NCI-H1092 treated with DMSO at 0.1 percent for 48 hours (cell line): ENCODE measurements at regions not wholly inside any gene's neighbourhood (a gene's known extent, or its start where the extent isn't known, plus 50 kb on each side); places are given as distances from the start of the nearest gene placed in this dataset.

Experiments
- DNase-seq: peaks from one replicate; lab custom pipeline; 2025; lab: John Stamatoyannopoulos, UW

- DNase-seq, result no peak
These were observed 72.8 kb upstream of the TMEFF2 start for GRCh38 chr2:192267484-192267883.

GRCh38 chr2:192265751-192266150, 71.0 kb upstream of the TMEFF2 start:
- no peak for DNase-seq

DNA sequence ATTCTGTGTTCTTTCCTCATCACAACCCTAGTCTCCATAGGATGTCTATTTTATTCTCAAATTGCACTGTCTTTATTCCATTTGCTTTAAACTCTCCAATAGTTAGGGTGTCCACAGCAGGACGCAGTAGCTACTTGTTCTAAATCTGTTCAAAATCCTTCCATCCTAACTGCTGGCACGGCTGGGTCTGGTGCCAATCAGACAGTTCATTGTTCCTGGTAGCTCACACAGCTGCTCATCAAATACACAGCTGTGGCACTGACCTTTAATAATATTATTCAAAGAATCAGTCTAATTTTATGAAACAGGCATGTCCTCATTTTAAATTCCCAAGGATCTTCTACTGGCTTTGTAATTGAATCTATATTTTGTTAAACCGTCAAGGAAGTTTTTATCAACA, 59.7 kb upstream of the TMEFF2 start:
- DNase-seq, result no peak

- no peak for DNase-seq
These were observed 59.0 kb upstream of the TMEFF2 start for GRCh38 chr2:192253692-192254091.

DNA sequence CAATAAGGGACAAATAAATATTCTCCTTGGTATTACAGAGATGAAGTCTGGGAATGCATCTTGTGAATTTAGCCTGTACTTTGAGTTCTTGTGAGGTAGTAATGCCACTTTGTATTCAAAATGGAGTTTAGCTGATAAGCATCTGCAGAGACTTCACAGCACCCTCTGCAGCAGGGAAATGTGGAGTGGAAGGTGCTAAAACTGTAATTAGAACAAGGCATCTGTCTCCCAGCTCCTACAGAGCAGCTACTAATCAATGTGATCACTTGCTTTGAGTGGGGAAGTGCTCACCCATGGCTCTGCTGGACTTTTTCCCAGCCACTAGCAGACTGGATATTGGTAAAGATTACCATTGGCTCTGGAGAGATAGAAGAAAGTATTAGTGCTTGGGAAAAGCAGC, 56.2 kb upstream of the TMEFF2 start:
- DNase-seq, result no peak

DNA sequence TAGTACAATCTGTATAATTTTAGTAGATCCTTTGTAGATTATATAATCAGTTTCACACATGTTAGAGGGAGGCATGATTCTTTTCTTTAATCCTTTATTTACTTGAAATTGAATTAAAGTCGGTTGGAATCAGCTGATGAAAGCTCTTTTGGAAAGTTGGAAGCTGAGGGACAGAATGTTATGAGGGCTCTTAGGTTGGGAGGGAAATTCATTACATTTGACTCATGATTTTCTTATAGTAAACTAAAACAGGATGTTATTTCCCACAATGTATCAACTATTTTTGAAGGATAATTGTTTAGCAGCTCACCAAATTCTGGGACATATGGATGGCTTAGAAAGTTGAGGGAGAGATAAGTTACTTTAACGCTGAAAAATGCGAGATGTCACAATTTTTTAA, 52.7 kb upstream of the TMEFF2 start:
- DNase-seq, result no peak

- no peak for DNase-seq
These were observed 51.6 kb upstream of the TMEFF2 start for GRCh38 chr2:192246297-192246696.

DNA sequence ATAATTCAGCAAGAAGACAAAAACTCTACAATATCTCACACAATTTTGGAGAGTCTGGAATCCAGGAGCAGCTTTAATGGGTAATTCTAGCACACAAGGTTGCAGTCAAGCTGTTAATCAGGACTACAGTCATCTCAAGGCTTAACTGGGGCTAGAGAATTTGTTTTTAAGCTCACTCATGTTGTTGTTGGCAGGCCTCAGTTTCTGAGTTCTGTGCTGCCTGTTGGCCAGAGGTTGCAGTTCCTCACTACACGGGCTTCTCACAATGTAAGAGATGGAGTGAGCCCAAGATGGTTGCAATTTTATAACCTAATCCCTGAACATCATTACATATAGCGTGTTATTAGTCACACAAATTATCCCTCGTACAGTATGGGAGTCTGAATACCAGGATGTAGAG, 50.6 kb upstream of the TMEFF2 start:
- no peak for DNase-seq
